A673 (cell line): ENCODE measurements at regions not wholly inside any gene's neighbourhood (a gene's known extent, or its start where the extent isn't known, plus 50 kb on each side); places are given as distances from the start of the nearest gene placed in this dataset.

Experiments used
- BruUV-seq: library from RNA; stranded (reverse); fragments of 400-500 nt; replicated peaks from 2 replicates; lab custom pipeline; 2021; lab: Mats Ljungman, UMichigan
- CTCF ChIA-PET: fragments of 300-600 bp; sonication (Branson Sonifier 250); formaldehyde crosslinking; loops from one replicate; lab custom pipeline; 2022; ENCODE audit warnings: antibody characterized with exemption; lab: Charles Lee
- POLR2A ChIA-PET: fragments of 300-600 bp; sonication (Branson Sonifier 250); formaldehyde crosslinking; loops from one replicate; lab custom pipeline; 2022; ENCODE audit warnings: antibody characterized with exemption; ENCODE audit not compliant: low non-redundant PET; lab: Charles Lee
- DNase-seq: peaks from one replicate; pipeline ENCODE4 v3.0.0-alpha.2; 2015; ENCODE audit warnings: low spot score
- H3K27ac ChIP-seq: fragments of 200-600 bp; sonication (generic); 2 replicates; pipeline ENCODE4 v1.5.1; 2016; ENCODE audit warnings: mixed run types, low read depth, mild to moderate bottlenecking, mixed read lengths, antibody characterized with exemption, low read length; ENCODE audit not compliant: poor library complexity, severe bottlenecking
- H3K27me3 ChIP-seq: fragments of 200-600 bp; sonication (generic); replicated peaks from 2 replicates; pipeline ENCODE4 v1.6.1; 2017; ENCODE audit warnings: mixed run types, low read depth, mild to moderate bottlenecking, mixed read lengths, antibody characterized with exemption, low read length; ENCODE audit not compliant: insufficient read depth, poor library complexity
- H3K36me3 ChIP-seq: fragments of 200-600 bp; sonication (generic); 2 replicates; pipeline ENCODE4 v1.6.1; 2016; ENCODE audit warnings: mixed run types, mild to moderate bottlenecking, mixed read lengths, antibody characterized with exemption, low read length; ENCODE audit not compliant: insufficient read depth, poor library complexity, severe bottlenecking
- H3K4me1 ChIP-seq: fragments of 200-600 bp; sonication (generic); 2 replicates; pipeline ENCODE4 v1.6.1; 2017; ENCODE audit warnings: mixed run types, mild to moderate bottlenecking, mixed read lengths, antibody characterized with exemption, low read length; ENCODE audit not compliant: insufficient read depth, poor library complexity, severe bottlenecking
- H3K4me3 ChIP-seq: fragments of 200-600 bp; sonication (generic); 2 replicates; pipeline ENCODE4 v1.5.1; 2016; ENCODE audit warnings: low read depth, mixed run types, mild to moderate bottlenecking, mixed read lengths, low read length; ENCODE audit not compliant: poor library complexity, severe bottlenecking
- H3K9me3 ChIP-seq: fragments of 200-600 bp; sonication (generic); 2 replicates; pipeline ENCODE4 v1.6.1; 2016; ENCODE audit warnings: mixed run types, low read depth, mild to moderate bottlenecking, mixed read lengths, antibody characterized with exemption, low read length; ENCODE audit not compliant: poor library complexity, severe bottlenecking
- CTCF ChIP-seq: fragments of 300-800, 200-600 bp; sonication (generic); conservative IDR thresholded peaks from 2 replicates; pipeline ENCODE4 v1.5.1; 2017; ENCODE audit warnings: low read depth, mild to moderate bottlenecking, antibody characterized with exemption, low read length, moderate library complexity, mixed read lengths
- EZH2 ChIP-seq: fragments of 200-600 bp; sonication (generic); IDR thresholded peaks from 2 replicates; pipeline ENCODE4 v1.6.1; 2017; ENCODE audit warnings: borderline replicate concordance, low read depth, mild to moderate bottlenecking, mixed read lengths, antibody characterized with exemption, low read length; ENCODE audit not compliant: poor library complexity, severe bottlenecking
- intact Hi-C: fragments of 100-400 bp; cut with micrococcal nuclease; formaldehyde crosslinking; loops from one replicate; pipeline ENCODE4 v1.10.0; 2022; ENCODE audit not compliant: unreplicated experiment

DNA sequence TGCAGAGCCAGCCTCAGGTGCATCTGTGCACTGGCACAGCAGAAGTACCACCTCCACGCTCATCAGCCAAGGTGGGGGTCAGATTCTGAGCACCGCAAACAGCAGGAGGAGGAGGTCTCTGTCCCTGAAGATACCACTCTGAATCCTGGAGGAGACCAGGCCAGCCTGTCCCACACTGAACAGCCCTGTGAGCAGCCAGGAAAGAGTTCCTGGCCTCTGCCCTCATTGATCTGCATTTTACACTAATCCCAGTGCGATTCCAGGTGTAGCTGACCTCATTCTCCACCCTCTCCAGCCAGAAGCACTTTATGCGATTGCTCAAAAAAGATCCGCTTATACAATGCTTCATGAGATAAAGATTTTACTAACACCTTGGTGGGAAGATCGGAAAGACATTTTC lies 99.1 kb upstream of the CACUL1 start:
- ChIA-PET CTCF (no interaction called here), POLR2A (no interaction called here)
- no TSS peak for BruUV-seq
- peaks cover 4% of the 10 kb centered on the region for H3K27me3 ChIP-seq
- no peak for DNase-seq
- no peak overlapping the region for H3K4me3 ChIP-seq
- intact Hi-C loops: no loop called here
- H3K36me3 ChIP-seq: no peaks in the 10 kb centered on the region
- no peak overlapping the region for H3K27ac ChIP-seq
- TF ChIP-seq EZH2 (no peak), CTCF (no peak)
- no peaks in the 10 kb centered on the region for H3K4me1 ChIP-seq
- no peaks in the 10 kb centered on the region for H3K9me3 ChIP-seq

GRCh38 chr10:118856106-118856505 lies 101.3 kb upstream of the CACUL1 start:
- POLR2A ChIA-PET: no interaction called here
- no peak for DNase-seq
- CTCF ChIA-PET: no interaction called here
- Histone ChIP-seq H3K4me1 (no peaks in the 10 kb centered on the region), H3K27ac (no peak overlapping the region), H3K36me3 (no peaks in the 10 kb centered on the region), H3K9me3 (no peaks in the 10 kb centered on the region), H3K4me3 (no peak overlapping the region), H3K27me3 (peaks cover 4% of the 10 kb centered on the region)
- intact Hi-C loops: no loop called here
- TF ChIP-seq EZH2 (no peak), CTCF (no peak)
- no TSS peak for BruUV-seq

DNA sequence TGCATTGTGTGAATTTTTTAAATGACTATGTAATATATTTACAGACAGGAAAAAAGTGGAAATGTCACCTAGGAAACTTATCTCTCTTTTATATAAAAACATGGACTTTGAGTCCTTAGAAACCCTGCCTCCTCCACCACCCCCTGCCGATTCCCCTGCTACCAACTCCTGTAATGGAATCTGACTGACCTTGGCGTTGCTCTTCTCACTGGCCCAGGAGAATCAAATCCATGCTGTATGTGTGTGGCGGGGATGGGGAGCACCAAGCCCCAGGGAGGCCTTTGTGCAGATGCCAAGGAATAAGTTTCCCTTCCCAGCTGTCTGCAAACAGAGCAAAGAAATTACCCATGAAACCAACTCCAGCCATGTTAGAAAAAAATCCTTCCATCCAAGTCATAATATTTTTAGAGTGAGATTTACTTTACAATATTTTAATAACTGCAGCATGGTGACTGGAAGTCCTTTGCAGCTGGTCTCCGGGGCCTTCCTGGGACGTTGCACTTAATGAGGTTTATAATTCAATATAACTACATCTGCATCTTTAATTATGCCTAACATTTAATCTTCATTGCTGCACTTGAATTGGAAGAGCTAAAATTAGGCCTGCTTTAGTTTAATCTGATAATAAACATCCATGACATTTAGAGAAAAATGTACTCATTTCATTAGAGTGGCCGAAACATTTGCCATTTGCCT lies 111.4 kb upstream of the CACUL1 start:
- no peak for DNase-seq
- BruUV-seq: no TSS peak
- Histone ChIP-seq H3K9me3 (no peaks in the 10 kb centered on the region), H3K27ac (no peak overlapping the region), H3K4me3 (no peak overlapping the region), H3K27me3 (no peaks in the 10 kb centered on the region), H3K4me1 (no peaks in the 10 kb centered on the region), H3K36me3 (no peaks in the 10 kb centered on the region)
- POLR2A ChIA-PET: no interaction called here
- TF ChIP-seq CTCF (no peak), EZH2 (no peak)
- intact Hi-C loops: no loop called here
- CTCF ChIA-PET: no interaction called here
